Kidney epithelial cell (primary cell): ENCODE measurements at regions not wholly inside any gene's neighbourhood (a gene's known extent, or its start where the extent isn't known, plus 50 kb on each side); places are given as distances from the start of the nearest gene placed in this dataset.

ENCODE experiments used
- DNase-seq: peaks from one replicate; pipeline ENCODE4 v3.0.0-alpha.2; 2010; ENCODE audit warnings: low read depth
- H3K27me3 ChIP-seq: 2 replicates; pipeline ENCODE4 v1.6.0; 2011; ENCODE audit warnings: low read length; ENCODE audit not compliant: control insufficient read depth, insufficient read depth
- H3K36me3 ChIP-seq: 2 replicates; pipeline ENCODE4 v1.5.1; 2011; ENCODE audit warnings: low read length; ENCODE audit not compliant: control insufficient read depth, insufficient read depth
- H3K4me3 ChIP-seq: 2 replicates; pipeline ENCODE4 v1.5.1; 2011; ENCODE audit warnings: low read depth, mild to moderate bottlenecking, control low read depth, low read length
- TF ChIP-seq, protein P1 (sequence below): IDR thresholded peaks from 2 replicates; pipeline ENCODE4 v1.5.1; 2011; ENCODE audit warnings: mild to moderate bottlenecking, moderate library complexity, low read length, control low read depth, inconsistent platforms; ENCODE audit not compliant: insufficient read depth, poor library complexity, severe bottlenecking

DNA sequence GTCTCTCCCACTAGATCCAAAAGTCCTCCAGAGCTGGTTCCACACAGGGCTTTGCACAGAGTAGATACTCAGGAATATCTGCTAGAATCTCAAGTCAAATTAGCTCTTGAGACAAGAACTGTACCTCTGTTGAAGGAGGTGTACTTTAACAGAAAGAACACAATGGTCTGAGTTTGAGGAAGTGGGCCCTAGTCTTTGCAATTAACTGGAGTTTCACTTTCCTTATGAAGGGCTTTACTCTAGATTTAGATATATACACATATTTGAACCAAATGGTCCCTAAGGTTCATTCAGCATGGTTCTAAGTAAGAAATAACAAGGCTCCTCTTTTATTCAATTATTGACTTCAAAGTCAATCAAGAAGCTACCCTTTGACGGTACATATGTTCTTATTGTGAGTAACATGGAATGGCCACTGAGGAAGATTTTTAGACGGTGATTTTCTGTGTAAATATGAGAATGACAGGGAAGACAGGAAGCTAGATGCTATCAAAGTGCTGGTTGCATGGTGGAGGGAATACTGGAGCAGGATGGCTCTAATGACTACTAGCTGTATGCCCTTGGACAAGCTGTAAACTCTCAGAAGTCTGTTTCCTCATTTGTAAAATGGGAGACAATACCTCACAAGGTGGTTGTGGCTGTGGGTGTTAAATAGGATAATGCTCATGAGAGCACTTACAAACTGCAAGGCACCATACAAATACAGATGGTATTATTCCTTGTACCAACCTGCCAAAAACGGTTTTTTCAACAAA, 73.5 kb upstream of the SERTAD2 start:
- TF ChIP-seq, protein P1, sequence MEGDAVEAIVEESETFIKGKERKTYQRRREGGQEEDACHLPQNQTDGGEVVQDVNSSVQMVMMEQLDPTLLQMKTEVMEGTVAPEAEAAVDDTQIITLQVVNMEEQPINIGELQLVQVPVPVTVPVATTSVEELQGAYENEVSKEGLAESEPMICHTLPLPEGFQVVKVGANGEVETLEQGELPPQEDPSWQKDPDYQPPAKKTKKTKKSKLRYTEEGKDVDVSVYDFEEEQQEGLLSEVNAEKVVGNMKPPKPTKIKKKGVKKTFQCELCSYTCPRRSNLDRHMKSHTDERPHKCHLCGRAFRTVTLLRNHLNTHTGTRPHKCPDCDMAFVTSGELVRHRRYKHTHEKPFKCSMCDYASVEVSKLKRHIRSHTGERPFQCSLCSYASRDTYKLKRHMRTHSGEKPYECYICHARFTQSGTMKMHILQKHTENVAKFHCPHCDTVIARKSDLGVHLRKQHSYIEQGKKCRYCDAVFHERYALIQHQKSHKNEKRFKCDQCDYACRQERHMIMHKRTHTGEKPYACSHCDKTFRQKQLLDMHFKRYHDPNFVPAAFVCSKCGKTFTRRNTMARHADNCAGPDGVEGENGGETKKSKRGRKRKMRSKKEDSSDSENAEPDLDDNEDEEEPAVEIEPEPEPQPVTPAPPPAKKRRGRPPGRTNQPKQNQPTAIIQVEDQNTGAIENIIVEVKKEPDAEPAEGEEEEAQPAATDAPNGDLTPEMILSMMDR: no peak
- Histone ChIP-seq H3K27me3 (no peaks in the 10 kb centered on the region), H3K4me3 (no peak overlapping the region), H3K36me3 (no peaks in the 10 kb centered on the region)
- DNase-seq: no peak

DNA sequence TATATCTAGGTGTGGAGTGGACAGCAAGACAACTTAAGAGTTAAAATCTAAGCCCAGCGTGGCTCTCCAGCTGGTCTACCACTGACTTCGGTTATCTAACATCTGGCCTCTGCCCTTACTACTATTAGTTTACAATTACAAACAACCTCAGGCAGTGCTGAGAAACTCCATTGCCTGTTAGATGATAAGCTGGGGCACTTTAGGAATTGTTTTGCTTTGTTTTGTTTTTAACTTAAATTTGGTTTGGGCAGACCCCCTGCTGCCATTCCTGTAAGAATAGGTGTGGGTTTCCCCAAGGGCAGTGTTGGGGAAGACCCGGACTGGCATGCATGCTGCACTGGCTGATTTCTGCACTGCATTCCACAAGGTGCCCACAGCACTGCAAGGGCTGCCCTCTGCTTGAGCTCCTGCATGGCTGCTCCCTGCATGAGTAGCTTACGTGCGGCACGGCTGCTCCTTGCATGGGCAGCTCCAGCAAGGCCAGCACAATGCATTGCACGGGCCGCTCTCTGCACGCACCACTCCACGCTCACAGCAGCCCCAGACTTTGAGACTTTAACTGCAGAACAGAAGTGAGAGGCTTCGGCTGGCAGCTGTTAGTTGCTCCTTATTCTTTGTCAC, 74.2 kb upstream of the SERTAD2 start:
- Histone ChIP-seq H3K4me3 (no peak overlapping the region), H3K27me3 (no peaks in the 10 kb centered on the region), H3K36me3 (no peaks in the 10 kb centered on the region)
- DNase-seq: no peak
- TF ChIP-seq, protein P1: no peak

DNA sequence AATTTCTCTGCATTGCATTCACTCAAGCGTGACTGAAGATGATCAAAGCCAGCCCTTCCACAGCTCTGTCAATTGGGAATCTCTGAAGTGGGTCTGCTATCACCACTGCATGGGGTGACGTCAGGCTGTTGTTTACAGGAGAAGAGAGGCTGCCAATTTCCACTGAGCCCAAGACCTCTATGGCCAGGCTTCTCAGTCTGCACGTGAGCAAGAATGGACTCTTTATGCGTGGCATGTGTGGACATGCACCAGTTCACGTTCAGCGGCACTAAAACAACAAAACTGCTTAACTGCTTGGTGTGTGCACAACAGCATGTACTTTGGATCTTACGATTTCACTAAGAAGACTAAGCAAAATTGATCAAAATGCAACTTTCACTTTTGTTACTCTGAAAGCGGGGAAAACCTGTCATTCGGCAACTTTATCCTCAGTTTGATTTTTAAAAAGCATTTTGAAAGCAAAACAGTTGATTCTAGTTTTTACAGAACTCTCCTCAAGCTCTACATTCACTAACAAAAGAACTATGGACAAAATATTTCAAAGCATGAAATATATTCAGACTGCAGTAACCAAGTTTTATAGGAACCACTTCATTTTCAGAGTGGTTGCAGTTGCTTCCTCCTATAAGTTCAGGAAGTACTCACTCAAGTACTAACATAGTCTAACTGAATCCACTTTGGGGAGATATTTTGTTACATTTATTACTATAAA, 77.0 kb upstream of the SERTAD2 start:
- Histone ChIP-seq H3K27me3 (no peaks in the 10 kb centered on the region), H3K36me3 (no peaks in the 10 kb centered on the region), H3K4me3 (peak overlapping the region; percentile 10)
- peak; percentile 7 for DNase-seq
- TF ChIP-seq, protein P1: no peak

DNA sequence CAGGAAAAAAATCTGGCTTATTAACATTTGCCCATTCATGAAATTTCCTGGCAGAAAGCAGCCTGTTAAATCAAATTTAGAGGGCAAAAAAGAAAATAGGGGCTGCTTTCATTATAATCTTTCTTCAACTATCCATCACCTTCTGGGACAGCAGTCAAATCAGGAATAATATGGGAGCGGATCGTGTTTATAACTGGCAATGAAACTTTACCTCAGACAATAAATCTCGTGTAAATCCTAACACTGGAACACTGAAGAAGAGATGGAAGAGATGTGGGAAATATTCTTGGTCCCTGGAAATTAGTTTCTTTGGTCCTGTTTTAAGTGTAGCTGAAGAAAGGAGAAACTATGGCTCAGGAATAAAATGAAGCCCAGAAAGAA, 77.5 kb upstream of the SERTAD2 start:
- no peak for DNase-seq
- H3K4me3 ChIP-seq: no peak overlapping the region

DNA sequence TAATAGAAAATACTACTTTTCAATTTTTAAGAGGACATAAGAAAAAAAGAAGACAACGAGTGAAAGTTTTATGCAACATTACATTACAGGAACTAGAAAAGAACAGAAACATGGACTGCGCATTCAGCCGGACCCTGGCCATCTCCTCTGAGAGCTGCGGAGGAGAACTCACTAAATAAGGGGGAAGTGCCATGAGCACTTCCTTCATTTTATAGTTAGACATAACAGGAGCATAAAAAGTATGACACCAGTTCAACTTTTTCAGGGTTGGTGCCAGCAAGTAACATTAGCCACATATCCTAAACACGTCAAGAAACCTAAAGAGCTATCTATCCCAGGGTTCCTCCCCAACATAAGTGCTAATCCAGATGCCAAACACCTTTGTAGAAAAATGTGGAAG, 78.0 kb upstream of the SERTAD2 start:
- no peak overlapping the region for H3K4me3 ChIP-seq
- TF ChIP-seq, protein P1: no peak
- H3K27me3 ChIP-seq: no peaks in the 10 kb centered on the region
- no peaks in the 10 kb centered on the region for H3K36me3 ChIP-seq
- no peak for DNase-seq

More for the DNA sequence above, 77.5 kb upstream of the SERTAD2 start:
- Histone ChIP-seq H3K36me3 (no peaks in the 10 kb centered on the region), H3K27me3 (no peaks in the 10 kb centered on the region)
- TF ChIP-seq, protein P1: no peak

DNA sequence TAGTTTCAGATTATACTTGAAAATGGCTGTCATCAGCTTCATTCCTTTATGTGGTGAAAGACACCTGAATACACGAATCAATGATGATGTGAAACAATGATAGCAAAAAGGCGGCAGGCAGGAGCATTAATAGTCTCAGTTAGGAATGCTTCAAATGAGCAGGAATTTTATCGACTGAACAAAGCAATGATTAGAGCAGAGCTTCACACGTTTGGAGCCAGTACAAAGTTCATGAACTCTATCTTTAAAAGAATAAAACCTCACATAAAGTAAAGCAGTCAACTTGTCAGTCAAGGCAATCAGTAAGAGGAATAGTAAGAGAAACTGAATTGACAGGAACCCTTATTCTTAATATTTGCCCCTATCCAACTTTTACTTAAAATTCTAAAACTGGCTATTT, 78.4 kb upstream of the SERTAD2 start:
- no peak for DNase-seq
- TF ChIP-seq, protein P1: no peak
- H3K27me3 ChIP-seq: no peaks in the 10 kb centered on the region
- no peak overlapping the region for H3K4me3 ChIP-seq
- H3K36me3 ChIP-seq: no peaks in the 10 kb centered on the region
